CD4-positive, alpha-beta T cell treated with Interleukin-6 at 100 ng/mL for 8 hours (primary cell): ENCODE measurements at regions not wholly inside any gene's neighbourhood (a gene's known extent, or its start where the extent isn't known, plus 50 kb on each side); places are given as distances from the start of the nearest gene placed in this dataset.
"Not testable (repeated sequence)": the region's sequence is repeated elsewhere in the genome, so short reads cannot be mapped to it uniquely, and the experiment has no call there.

Experiments used
- DNase-seq: peaks from one replicate; pipeline ENCODE4 v3.0.0-alpha.2; 2020; ENCODE audit warnings: mixed read lengths, low spot score

- no peak for DNase-seq
Observed at GRCh38 chr4:124105212-124105611, 607.3 kb downstream of the ANKRD50 start.

- no peak for DNase-seq
Observed at GRCh38 chr4:124111411-124111810, 601.1 kb downstream of the ANKRD50 start.

- DNase-seq, result no peak
Observed at GRCh38 chr4:124111922-124112321, 600.6 kb downstream of the ANKRD50 start.

- DNase-seq, result no peak
Observed at GRCh38 chr4:124118061-124118460, 594.5 kb downstream of the ANKRD50 start.

- DNase-seq, result no peak
Observed at GRCh38 chr4:124121461-124121971, 591.0 kb downstream of the ANKRD50 start.

- no peak for DNase-seq
Observed at GRCh38 chr4:124123181-124123580, 589.4 kb downstream of the ANKRD50 start.

- DNase-seq, result no peak
Observed at GRCh38 chr4:124123721-124124120, 588.8 kb downstream of the ANKRD50 start.

GRCh38 chr4:124131324-124131723, 581.2 kb downstream of the ANKRD50 start:
- not testable (repeated sequence) for DNase-seq

- no peak for DNase-seq
Observed at GRCh38 chr4:124132161-124132560, 580.4 kb downstream of the ANKRD50 start.

GRCh38 chr4:124133753-124134152, 578.8 kb downstream of the ANKRD50 start:
- no peak for DNase-seq

- no peak for DNase-seq
Observed at GRCh38 chr4:124135409-124135813, 577.1 kb downstream of the ANKRD50 start.

- DNase-seq, result no peak
Observed at GRCh38 chr4:124139044-124139443, 573.5 kb downstream of the ANKRD50 start.

- no peak for DNase-seq
Observed at GRCh38 chr4:124143632-124144031, 568.9 kb downstream of the ANKRD50 start.

- no peak for DNase-seq
Observed at GRCh38 chr4:124144238-124144654, 568.3 kb downstream of the ANKRD50 start.

GRCh38 chr4:124146068-124146467, 566.5 kb downstream of the ANKRD50 start:
- no peak for DNase-seq

- no peak for DNase-seq
Observed at GRCh38 chr4:124151031-124151430, 561.5 kb downstream of the ANKRD50 start.

GRCh38 chr4:124152132-124152531, 560.4 kb downstream of the ANKRD50 start:
- no peak for DNase-seq

- no peak for DNase-seq
Observed at GRCh38 chr4:124155239-124155638, 557.3 kb downstream of the ANKRD50 start.

- DNase-seq, result no peak
Observed at GRCh38 chr4:124157396-124158083, 555.0 kb downstream of the ANKRD50 start.

GRCh38 chr4:124163401-124163800, 549.1 kb downstream of the ANKRD50 start:
- no peak for DNase-seq

GRCh38 chr4:124167602-124168001, 544.9 kb downstream of the ANKRD50 start:
- DNase-seq, result no peak

GRCh38 chr4:124169524-124169923, 543.0 kb downstream of the ANKRD50 start:
- DNase-seq, result not testable (repeated sequence)

- DNase-seq, result no peak
Observed at GRCh38 chr4:124173912-124174311, 538.6 kb downstream of the ANKRD50 start.
